HEK293 (cell line): ENCODE measurements at regions not wholly inside any gene's neighbourhood (a gene's known extent, or its start where the extent isn't known, plus 50 kb on each side); places are given as distances from the start of the nearest gene placed in this dataset.

Source experiments
- CTCF ChIA-PET: fragments of 350-600 bp; formaldehyde crosslinking; extraction: SDS; loops from one replicate; lab custom pipeline; 2021; ENCODE audit warnings: antibody characterized with exemption; lab: Yijun Ruan, JAX
- POLR2A ChIA-PET: fragments of 300-600 bp; formaldehyde crosslinking; extraction: SDS; loops from one replicate; lab custom pipeline; 2020; ENCODE audit warnings: antibody characterized with exemption, inconsistent platforms; lab: Yijun Ruan, JAX
- H3K27ac ChIP-seq: fragments of 200-500 bp; sonication (Bioruptor generic); 2 replicates; pipeline ENCODE4 v1.5.1; 2014; ENCODE audit warnings: low read depth, low read length, control low read depth, inconsistent platforms; ENCODE audit errors: extremely low read depth
- H3K36me3 ChIP-seq, 2 experiments: fragments of 200-500 bp in 1 of 2; sonication (Bioruptor generic) in 1 of 2; 1 replicate in 1 of 2; 2 replicates in 1 of 2; pipeline ENCODE4 v1.5.1; 2014 to 2017; ENCODE audit warnings: inconsistent platforms in 2 of 2, low read length in 2 of 2; ENCODE audit not compliant: control insufficient read depth in 2 of 2, insufficient read depth in 1 of 2
- H3K4me1 ChIP-seq: fragments of 200-500 bp; sonication (Bioruptor generic); 2 replicates; pipeline ENCODE4 v1.5.1; 2014; ENCODE audit warnings: mild to moderate bottlenecking, low read length, inconsistent platforms; ENCODE audit not compliant: control insufficient read depth, insufficient read depth
- H3K4me3 ChIP-seq: 2 replicates; pipeline ENCODE4 v1.5.1; 2011; ENCODE audit warnings: low read depth, mild to moderate bottlenecking, control low read depth, low read length, moderate library complexity
- H3K9me3 ChIP-seq: fragments of 200-500 bp; sonication (Bioruptor generic); 2 replicates; pipeline ENCODE4 v1.5.1; 2014; ENCODE audit warnings: low read depth, low read length, inconsistent platforms; ENCODE audit not compliant: control insufficient read depth, insufficient read depth
- ATF2 ChIP-seq: fragments of 450-650 bp; formaldehyde crosslinking; IDR thresholded peaks from 2 replicates; pipeline ENCODE4 v1.5.1; 2016; ENCODE audit warnings: missing biosample characterization, missing genetic modification characterization, low read depth
- BCL11B ChIP-seq: fragments of 450-650 bp; formaldehyde crosslinking; IDR thresholded peaks from 2 replicates; pipeline ENCODE4 v1.5.1; 2016; ENCODE audit warnings: low read depth, missing biosample characterization, missing genetic modification characterization
- KLF17 ChIP-seq: fragments of 450-650 bp; formaldehyde crosslinking; IDR thresholded peaks from 2 replicates; pipeline ENCODE4 v1.5.1; 2016; ENCODE audit warnings: missing biosample characterization, missing genetic modification characterization
- RBAK ChIP-seq: fragments of 450-650 bp; formaldehyde crosslinking; IDR thresholded peaks from 2 replicates; pipeline ENCODE4 v1.5.1; 2016; ENCODE audit warnings: missing biosample characterization, missing genetic modification characterization
- REST ChIP-seq: fragments of 450-650 bp; formaldehyde crosslinking; IDR thresholded peaks from 2 replicates; pipeline ENCODE4 v1.5.1; 2016; ENCODE audit warnings: missing biosample characterization, missing genetic modification characterization
- WT1 ChIP-seq: fragments of 450-650 bp; formaldehyde crosslinking; IDR thresholded peaks from 2 replicates; pipeline ENCODE4 v1.5.1; 2016; ENCODE audit warnings: missing biosample characterization, missing genetic modification characterization
- ZNF133 ChIP-seq: fragments of 450-650 bp; formaldehyde crosslinking; IDR thresholded peaks from 2 replicates; pipeline ENCODE4 v1.5.1; 2016; ENCODE audit warnings: missing biosample characterization, missing genetic modification characterization
- ZNF157 ChIP-seq: fragments of 450-650 bp; formaldehyde crosslinking; IDR thresholded peaks from 2 replicates; pipeline ENCODE4 v1.5.1; 2016; ENCODE audit warnings: missing biosample characterization, missing genetic modification characterization
- ZNF311 ChIP-seq: fragments of 450-650 bp; formaldehyde crosslinking; IDR thresholded peaks from 2 replicates; pipeline ENCODE4 v1.5.1; 2017; ENCODE audit warnings: missing biosample characterization, missing genetic modification characterization, borderline replicate concordance
- ZNF48 ChIP-seq: fragments of 450-650 bp; formaldehyde crosslinking; IDR thresholded peaks from 2 replicates; pipeline ENCODE4 v1.5.1; 2016; ENCODE audit warnings: missing biosample characterization, missing genetic modification characterization
- ZNF555 ChIP-seq: fragments of 450-650 bp; formaldehyde crosslinking; conservative IDR thresholded peaks from 2 replicates; pipeline ENCODE4 v1.5.1; 2017; ENCODE audit warnings: missing biosample characterization, mild to moderate bottlenecking, missing genetic modification characterization, inconsistent platforms
- ZNF558 ChIP-seq: fragments of 450-650 bp; formaldehyde crosslinking; IDR thresholded peaks from 2 replicates; pipeline ENCODE4 v1.5.1; 2016; ENCODE audit warnings: missing biosample characterization, missing genetic modification characterization
- ZNF654 ChIP-seq: fragments of 450-650 bp; formaldehyde crosslinking; IDR thresholded peaks from 2 replicates; pipeline ENCODE4 v1.5.1; 2016; ENCODE audit warnings: low read depth, missing biosample characterization, missing genetic modification characterization
- ZNF747 ChIP-seq: fragments of 450-650 bp; formaldehyde crosslinking; IDR thresholded peaks from 2 replicates; pipeline ENCODE4 v1.5.1; 2016; ENCODE audit warnings: missing biosample characterization, missing genetic modification characterization
- TF ChIP-seq, protein P1 (sequence below): fragments of 450-650 bp; formaldehyde crosslinking; conservative IDR thresholded peaks from 2 replicates; pipeline ENCODE4 v1.5.1; 2016; ENCODE audit warnings: low read depth, missing biosample characterization, missing genetic modification characterization
- TF ChIP-seq, protein P2 (sequence below): fragments of 450-650 bp; formaldehyde crosslinking; IDR thresholded peaks from 2 replicates; pipeline ENCODE4 v1.5.1; 2016; ENCODE audit warnings: missing biosample characterization, missing genetic modification characterization
- TF ChIP-seq, protein P3 (sequence below): sonication (generic); formaldehyde crosslinking; IDR thresholded peaks from 2 replicates; pipeline ENCODE4 v1.8.1; 2022; ENCODE audit warnings: mild to moderate bottlenecking, moderate library complexity, missing genetic modification reagents

- TF ChIP-seq, protein P1, sequence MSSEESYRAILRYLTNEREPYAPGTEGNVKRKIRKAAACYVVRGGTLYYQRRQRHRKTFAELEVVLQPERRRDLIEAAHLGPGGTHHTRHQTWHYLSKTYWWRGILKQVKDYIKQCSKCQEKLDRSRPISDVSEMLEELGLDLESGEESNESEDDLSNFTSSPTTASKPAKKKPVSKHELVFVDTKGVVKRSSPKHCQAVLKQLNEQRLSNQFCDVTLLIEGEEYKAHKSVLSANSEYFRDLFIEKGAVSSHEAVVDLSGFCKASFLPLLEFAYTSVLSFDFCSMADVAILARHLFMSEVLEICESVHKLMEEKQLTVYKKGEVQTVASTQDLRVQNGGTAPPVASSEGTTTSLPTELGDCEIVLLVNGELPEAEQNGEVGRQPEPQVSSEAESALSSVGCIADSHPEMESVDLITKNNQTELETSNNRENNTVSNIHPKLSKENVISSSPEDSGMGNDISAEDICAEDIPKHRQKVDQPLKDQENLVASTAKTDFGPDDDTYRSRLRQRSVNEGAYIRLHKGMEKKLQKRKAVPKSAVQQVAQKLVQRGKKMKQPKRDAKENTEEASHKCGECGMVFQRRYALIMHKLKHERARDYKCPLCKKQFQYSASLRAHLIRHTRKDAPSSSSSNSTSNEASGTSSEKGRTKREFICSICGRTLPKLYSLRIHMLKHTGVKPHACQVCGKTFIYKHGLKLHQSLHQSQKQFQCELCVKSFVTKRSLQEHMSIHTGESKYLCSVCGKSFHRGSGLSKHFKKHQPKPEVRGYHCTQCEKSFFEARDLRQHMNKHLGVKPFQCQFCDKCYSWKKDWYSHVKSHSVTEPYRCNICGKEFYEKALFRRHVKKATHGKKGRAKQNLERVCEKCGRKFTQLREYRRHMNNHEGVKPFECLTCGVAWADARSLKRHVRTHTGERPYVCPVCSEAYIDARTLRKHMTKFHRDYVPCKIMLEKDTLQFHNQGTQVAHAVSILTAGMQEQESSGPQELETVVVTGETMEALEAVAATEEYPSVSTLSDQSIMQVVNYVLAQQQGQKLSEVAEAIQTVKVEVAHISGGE: no peak
- TF ChIP-seq RBAK (tag by site-specific recombination) (no peak), ZNF747 (tag by site-specific recombination) (no peak), ZNF133 (tag by site-specific recombination) (no peak), ZNF555 (tag by site-specific recombination) (no peak), KLF17 (tag by site-specific recombination) (no peak), BCL11B (tag by site-specific recombination) (no peak)
These were observed 387.0 kb upstream of the STXBP6 start (continued) for GRCh38 chr14:25436906-25437305.

DNA sequence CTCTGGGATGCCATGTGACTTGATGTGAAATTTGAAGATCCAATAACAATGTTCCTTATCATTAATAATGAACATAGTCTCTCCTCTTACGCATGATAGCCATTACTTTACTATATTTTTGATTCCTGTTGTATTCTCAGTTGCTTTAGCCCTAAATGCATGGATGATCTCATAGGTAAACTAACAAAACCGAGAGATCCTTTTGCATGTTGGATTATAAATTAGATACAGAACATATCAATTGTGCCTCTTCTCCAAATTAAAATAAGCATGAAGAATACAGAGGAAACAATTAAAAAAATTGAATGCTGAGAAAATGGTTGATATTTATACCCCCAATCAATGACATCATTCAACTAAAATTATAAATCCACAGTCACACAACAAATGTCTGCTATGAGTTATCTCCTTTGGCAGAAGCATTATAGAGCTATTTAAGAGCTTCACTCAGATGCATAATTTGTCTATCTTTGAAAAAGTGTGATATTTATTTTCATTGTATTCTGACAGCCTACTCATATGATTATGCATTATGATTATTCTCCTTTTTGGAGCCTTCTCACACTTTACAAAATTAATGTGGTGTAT is 386.4 kb upstream of the STXBP6 start:
- no peaks in the 10 kb centered on the region for H3K36me3 ChIP-seq
- no peak overlapping the region for H3K4me3 ChIP-seq
- POLR2A ChIA-PET: no interaction called here
- H3K27ac ChIP-seq: no peak overlapping the region
- TF ChIP-seq ATF2 (tag by site-specific recombination): peak; percentile 32; the same call in 1 of the 2 replicates
- TF ChIP-seq ZNF157: no peak
- TF ChIP-seq, all 188 proteins: peak for 1
- CTCF ChIA-PET: interaction anchor here (1.0 kb wide), 1 partner anchor 101 kb away, joined by 3 read pairs; no protein-coding TSS in a partner anchor
- H3K4me1 ChIP-seq: no peaks in the 10 kb centered on the region
- no peaks in the 10 kb centered on the region for H3K9me3 ChIP-seq

DNA sequence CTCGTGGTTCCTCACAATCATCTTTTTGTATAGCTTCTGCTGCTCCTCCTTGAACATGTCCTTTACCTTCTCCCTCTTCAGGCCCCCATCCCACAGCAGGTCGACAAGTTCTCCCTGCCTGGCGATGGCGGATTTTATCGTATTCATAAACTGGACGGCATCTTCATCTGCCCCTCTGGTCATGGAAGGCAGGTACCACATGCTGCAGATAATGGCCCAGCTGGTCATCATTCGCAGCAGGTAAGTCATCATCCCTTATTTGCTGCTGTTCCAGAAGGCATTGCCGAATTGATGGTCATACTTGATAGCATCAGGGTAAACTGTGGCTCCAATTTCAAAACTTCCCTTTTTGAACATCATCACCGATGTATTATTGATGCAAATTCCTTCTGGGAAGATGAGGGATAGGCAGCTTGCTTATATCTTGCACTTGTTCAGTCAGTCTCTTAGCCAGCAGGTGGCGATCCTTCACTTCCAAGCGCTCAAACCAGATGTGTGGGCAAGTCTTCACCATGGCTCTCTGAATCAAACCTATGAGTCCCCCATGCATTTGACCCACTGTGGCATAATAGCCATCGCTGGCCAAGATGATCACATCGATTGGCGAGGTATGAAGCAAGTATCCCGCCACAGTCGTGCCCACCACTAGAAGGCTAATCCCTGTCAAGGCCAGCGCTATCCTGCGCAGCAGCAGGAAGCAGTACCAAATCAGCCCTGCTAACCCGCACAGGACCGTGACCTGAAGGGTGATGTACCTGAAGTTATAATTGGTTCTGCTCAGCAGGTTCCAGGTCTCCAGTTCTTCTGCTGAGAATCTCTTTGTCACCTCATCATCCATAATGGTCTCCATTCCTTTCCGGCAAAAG is 381.5 kb upstream of the STXBP6 start:
- Histone ChIP-seq H3K4me3 (no peak overlapping the region), H3K4me1 (no peaks in the 10 kb centered on the region), H3K9me3 (no peaks in the 10 kb centered on the region), H3K27ac (no peak overlapping the region)
- POLR2A ChIA-PET: no interaction called here
- TF ChIP-seq WT1 (tag by site-specific recombination) (no peak), ZNF48 (tag by site-specific recombination) (no peak), REST (tag by site-specific recombination) (no peak), ZNF311 (tag by site-specific recombination) (no peak), ZNF654 (tag by site-specific recombination) (peak; percentile 37), ZNF558 (tag by site-specific recombination) (no peak)
- TF ChIP-seq, protein P2, sequence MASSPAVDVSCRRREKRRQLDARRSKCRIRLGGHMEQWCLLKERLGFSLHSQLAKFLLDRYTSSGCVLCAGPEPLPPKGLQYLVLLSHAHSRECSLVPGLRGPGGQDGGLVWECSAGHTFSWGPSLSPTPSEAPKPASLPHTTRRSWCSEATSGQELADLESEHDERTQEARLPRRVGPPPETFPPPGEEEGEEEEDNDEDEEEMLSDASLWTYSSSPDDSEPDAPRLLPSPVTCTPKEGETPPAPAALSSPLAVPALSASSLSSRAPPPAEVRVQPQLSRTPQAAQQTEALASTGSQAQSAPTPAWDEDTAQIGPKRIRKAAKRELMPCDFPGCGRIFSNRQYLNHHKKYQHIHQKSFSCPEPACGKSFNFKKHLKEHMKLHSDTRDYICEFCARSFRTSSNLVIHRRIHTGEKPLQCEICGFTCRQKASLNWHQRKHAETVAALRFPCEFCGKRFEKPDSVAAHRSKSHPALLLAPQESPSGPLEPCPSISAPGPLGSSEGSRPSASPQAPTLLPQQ (tag by site-specific recombination): no peak
- TF ChIP-seq, protein P3, sequence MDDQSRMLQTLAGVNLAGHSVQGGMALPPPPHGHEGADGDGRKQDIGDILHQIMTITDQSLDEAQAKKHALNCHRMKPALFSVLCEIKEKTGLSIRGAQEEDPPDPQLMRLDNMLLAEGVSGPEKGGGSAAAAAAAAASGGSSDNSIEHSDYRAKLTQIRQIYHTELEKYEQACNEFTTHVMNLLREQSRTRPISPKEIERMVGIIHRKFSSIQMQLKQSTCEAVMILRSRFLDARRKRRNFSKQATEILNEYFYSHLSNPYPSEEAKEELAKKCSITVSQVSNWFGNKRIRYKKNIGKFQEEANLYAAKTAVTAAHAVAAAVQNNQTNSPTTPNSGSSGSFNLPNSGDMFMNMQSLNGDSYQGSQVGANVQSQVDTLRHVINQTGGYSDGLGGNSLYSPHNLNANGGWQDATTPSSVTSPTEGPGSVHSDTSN (CRISPR knock-in tag): no peak
- TF ChIP-seq, all 188 proteins: peak for 1
- no peaks in the 10 kb centered on the region for H3K36me3 ChIP-seq
- CTCF ChIA-PET: interaction anchor here (0.6 to 2.6 kb wide), 9 partner anchors 15 to 1108 kb away, joined by 3 to 26 read pairs (median 3); no protein-coding TSS in a partner anchor
